ENCODE measurements at regions not wholly inside any gene's neighbourhood (a gene's known extent, or its start where the extent isn't known, plus 50 kb on each side); places are given as distances from the start of the nearest gene placed in this dataset.

DNA sequence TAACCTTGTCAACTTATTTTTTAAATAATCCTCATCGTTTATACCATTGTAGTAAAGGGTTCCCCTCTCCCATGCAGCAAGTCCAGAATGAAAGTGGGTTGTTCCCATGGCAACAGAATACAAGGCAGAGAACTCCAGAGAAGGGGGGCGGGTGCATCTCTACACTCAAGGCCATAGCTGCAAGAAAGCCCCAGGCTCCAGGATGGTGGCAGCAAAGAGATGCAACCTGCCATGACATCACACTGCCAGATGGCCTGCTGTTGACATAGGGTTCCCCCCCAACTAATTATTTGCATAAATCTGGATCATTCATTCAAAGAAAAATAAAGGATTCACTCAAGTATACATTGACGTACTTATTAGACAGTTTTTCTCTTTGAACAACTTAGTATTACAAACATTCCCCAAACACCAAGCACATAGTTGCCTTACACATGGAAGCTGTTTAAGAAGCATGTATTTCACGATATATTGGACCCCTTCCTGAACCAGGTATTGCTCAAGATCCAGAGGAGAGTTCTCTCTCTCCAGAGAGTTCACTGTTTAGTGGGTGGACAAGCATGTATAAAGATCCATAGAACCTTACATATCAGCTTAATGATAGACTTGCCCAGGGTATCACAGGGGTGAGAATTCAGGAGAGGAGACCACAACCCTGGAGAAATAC lies 87.4 kb upstream of the KLF7 start:
- Mint-ChIP-seq H3K27ac (no peak overlapping the region), H3K36me3 (ENCODE audit: low read depth) (no peaks in the 10 kb centered on the region), H3K4me3 (no peak overlapping the region), H3K27me3 (peaks cover 2% of the 10 kb centered on the region), H3K9me3 (no peaks in the 10 kb centered on the region), H3K4me1 (ENCODE audit: low read depth) (peaks cover 3% of the 10 kb centered on the region)
- POLR2A ChIA-PET = interaction anchor here (1.2 to 1.4 kb wide), 2 partner anchors 8 to 14 kb away, joined by 3 read pairs; no protein-coding TSS in a partner anchor
- ATAC-seq (no peak), DNase-seq (no peak)
- CTCF ChIA-PET = no interaction called here
- TF ChIP-seq, protein P1, sequence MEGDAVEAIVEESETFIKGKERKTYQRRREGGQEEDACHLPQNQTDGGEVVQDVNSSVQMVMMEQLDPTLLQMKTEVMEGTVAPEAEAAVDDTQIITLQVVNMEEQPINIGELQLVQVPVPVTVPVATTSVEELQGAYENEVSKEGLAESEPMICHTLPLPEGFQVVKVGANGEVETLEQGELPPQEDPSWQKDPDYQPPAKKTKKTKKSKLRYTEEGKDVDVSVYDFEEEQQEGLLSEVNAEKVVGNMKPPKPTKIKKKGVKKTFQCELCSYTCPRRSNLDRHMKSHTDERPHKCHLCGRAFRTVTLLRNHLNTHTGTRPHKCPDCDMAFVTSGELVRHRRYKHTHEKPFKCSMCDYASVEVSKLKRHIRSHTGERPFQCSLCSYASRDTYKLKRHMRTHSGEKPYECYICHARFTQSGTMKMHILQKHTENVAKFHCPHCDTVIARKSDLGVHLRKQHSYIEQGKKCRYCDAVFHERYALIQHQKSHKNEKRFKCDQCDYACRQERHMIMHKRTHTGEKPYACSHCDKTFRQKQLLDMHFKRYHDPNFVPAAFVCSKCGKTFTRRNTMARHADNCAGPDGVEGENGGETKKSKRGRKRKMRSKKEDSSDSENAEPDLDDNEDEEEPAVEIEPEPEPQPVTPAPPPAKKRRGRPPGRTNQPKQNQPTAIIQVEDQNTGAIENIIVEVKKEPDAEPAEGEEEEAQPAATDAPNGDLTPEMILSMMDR (IDR thresholded peaks at IDR 0.05) = no peak
- intact Hi-C loops (cut with micrococcal nuclease) = no loop called here

DNA sequence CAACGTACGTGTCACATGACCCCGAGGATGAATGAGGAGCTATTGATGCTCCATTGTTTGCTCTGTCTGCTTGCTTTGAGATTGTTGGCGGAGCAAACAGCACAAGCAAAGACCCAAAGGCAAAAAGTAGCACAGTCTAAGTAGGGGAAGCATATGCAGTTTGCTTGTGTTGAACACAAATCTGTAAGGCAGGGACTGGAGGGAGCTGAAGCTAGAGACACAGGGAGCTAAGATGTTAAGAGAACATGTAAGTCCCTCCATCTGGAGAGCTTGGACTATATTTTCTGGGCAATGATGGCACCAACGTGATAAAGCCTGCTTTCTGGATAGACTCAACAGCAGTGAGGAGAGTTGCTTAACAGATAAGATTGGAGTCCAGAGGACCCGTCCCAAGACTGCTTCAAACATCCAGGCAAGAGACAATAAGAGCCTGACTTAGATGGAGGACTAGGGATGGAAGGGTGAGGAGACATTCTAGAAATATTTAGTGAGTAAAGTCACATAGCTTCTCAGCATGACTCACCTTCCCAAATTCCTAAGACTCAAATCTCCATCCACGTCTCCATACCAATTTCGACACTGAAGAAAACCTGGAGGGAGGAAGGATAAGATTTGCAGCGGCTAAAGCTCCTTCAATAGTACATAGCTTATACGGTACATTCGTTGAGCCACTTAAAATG lies 88.1 kb upstream of the KLF7 start:
- peaks cover 2% of the 10 kb centered on the region for H3K27me3 Mint-ChIP-seq
- TF ChIP-seq, protein P1 (IDR thresholded peaks at IDR 0.05) = no peak
- no peaks in the 10 kb centered on the region for H3K36me3 Mint-ChIP-seq (ENCODE audit: low read depth)
- peaks cover 3% of the 10 kb centered on the region for H3K4me1 Mint-ChIP-seq (ENCODE audit: low read depth)
- no peaks in the 10 kb centered on the region for H3K9me3 Mint-ChIP-seq
- no peak overlapping the region for H3K4me3 Mint-ChIP-seq
- CTCF ChIA-PET = interaction anchor here (1.2 kb wide), 1 partner anchor 9 kb away, joined by 3 read pairs; no protein-coding TSS in a partner anchor
- POLR2A ChIA-PET = interaction anchor here (1.2 kb wide), 1 partner anchor 14 kb away, joined by 3 read pairs; no protein-coding TSS in a partner anchor
- DNase-seq = no peak
- intact Hi-C loops (cut with micrococcal nuclease) = no loop called here
- no peak for ATAC-seq
- no peak overlapping the region for H3K27ac Mint-ChIP-seq

DNA sequence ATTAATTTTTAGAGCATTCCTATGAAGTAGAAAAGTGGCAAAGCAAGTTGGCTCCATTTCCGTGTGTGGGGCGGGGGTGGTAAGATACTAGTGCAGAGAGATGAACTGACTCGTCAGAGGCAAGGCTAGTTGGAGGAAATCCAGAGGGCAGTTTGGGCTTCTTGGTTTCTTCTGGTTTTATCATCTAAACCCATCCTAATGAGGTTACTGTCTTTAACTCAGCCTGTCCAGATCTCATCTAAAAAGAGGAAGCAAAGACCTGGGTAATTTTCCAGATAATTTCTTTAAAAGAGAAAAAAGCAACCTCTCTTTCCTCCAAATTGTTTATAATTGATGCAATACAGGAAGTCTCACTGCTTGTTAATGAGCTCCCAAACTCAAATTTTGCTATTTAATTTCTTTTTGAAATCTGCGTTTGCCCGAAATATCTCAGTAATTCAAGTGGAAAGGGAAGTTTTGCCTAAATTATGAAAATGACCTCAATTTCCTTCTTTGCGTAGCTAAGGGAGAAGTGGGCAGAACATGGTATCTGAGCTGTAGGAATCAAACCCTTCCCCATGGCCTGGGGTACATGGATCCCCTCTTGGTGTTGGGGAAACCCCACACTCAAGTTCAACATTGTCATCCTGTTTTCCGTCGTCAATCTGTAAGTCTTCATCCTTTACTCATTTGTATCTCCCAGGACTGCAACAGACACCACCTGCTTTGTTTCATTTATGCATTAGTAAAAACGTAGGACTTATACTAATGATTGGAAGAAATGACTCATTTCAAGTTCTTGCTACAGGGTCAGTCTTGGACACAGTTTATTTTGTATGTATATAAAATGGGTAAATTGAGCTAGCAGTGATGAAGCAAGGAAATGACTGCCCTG lies 89.1 kb upstream of the KLF7 start:
- Mint-ChIP-seq H3K36me3 (ENCODE audit: low read depth) (no peaks in the 10 kb centered on the region), H3K9me3 (no peaks in the 10 kb centered on the region), H3K4me3 (no peak overlapping the region), H3K4me1 (ENCODE audit: low read depth) (peaks cover 3% of the 10 kb centered on the region), H3K27me3 (peaks cover 2% of the 10 kb centered on the region), H3K27ac (no peak overlapping the region)
- ChIA-PET CTCF (interaction anchor here (1.2 kb wide), 1 partner anchor 10 kb away, joined by 3 read pairs; no protein-coding TSS in a partner anchor), POLR2A (no interaction called here)
- ATAC-seq (no peak), DNase-seq (no peak)
- TF ChIP-seq, protein P1 (IDR thresholded peaks at IDR 0.05) = no peak
- intact Hi-C loops (cut with micrococcal nuclease) = no loop called here

DNA sequence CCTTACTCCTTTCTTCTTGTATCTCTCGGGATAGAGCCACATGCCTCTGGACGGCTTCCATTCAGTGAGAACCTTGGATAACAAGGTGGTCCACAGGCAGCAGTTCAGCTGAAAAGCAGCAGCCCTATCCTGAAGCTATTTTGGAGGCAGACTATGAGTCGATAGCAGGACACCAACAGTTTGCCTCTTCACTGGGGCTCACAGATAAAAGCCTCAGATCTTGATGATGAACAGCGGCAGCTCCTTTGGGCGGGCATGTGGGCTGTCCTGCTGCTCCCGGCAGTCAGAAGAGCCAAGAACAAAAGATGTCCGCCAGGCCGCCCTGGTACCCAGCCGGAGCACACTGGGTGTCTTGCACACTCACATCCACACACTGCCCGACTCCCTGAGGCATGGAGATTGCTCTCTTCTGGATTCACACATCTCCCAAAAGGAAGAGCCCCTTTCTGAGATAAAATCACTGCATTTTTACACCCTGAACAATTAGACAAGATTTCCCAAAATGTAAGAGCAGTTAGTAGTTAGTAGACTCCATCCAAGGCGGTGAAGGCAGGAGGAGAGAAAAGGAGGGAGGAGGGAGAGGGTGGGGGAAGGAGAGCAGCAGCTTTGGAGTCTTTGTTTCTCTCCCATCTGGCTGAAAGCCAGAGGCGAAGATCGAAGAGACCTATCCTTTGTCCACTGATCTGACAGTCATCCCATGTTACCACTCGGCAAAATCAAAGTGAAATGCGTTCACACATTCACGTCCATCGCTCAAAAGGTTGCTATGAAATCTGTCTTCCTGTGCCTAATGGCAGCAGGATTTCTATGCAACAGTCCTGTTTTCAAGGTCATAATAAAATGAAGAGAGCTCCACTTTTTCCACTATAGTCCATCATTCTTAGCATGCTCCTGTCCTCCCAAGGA lies 90.1 kb upstream of the KLF7 start:
- Mint-ChIP-seq H3K4me3 (no peak overlapping the region), H3K4me1 (ENCODE audit: low read depth) (peaks cover 3% of the 10 kb centered on the region), H3K27ac (no peak overlapping the region), H3K9me3 (no peaks in the 10 kb centered on the region), H3K36me3 (ENCODE audit: low read depth) (no peaks in the 10 kb centered on the region), H3K27me3 (peaks cover 2% of the 10 kb centered on the region)
- DNase-seq (no peak), ATAC-seq (no peak)
- ChIA-PET POLR2A (interaction anchor here (1.7 kb wide), 1 partner anchor 22 kb away, joined by 4 read pairs; no protein-coding TSS in a partner anchor), CTCF (interaction anchor here (0.8 kb wide), 1 partner anchor 87 kb away, joined by 3 read pairs; no protein-coding TSS in a partner anchor)
- intact Hi-C loops (cut with micrococcal nuclease) = no loop called here
- TF ChIP-seq, protein P1 (IDR thresholded peaks at IDR 0.05) = no peak

Measured in activated CD8-positive, alpha-beta T cell treated with anti-CD3 and anti-CD28 coated beads for 36 hours (primary cell).